GM19395 (cell line): ENCODE measurements at regions not wholly inside any gene's neighbourhood (a gene's known extent, or its start where the extent isn't known, plus 50 kb on each side); places are given as distances from the start of the nearest gene placed in this dataset.
"Not testable (repeated sequence)": the region's sequence is repeated elsewhere in the genome, so short reads cannot be mapped to it uniquely, and the experiment has no call there.

Experiments used
- ATAC-seq: cut with Tn5 transposase; IDR thresholded peaks from one replicate; pipeline ENCODE4 v1.9.1; 2021; ENCODE audit warnings: mild to moderate bottlenecking, moderate library complexity; ENCODE audit not compliant: unreplicated experiment

GRCh38 chrX:55142206-55142918 lies 53.5 kb downstream of the PAGE2 start:
- no peak for ATAC-seq

GRCh38 chrX:55142919-55143310 lies 54.1 kb downstream of the PAGE2 start:
- ATAC-seq, result no peak

GRCh38 chrX:55143621-55144020 lies 54.8 kb downstream of the PAGE2 start:
- no peak for ATAC-seq

- no peak for ATAC-seq
Measured at GRCh38 chrX:55144697-55145096, 55.9 kb downstream of the PAGE2 start.

- ATAC-seq, result no peak
Measured at GRCh38 chrX:55149242-55149641, 60.4 kb downstream of the PAGE2 start.

GRCh38 chrX:55151199-55151598 lies 62.4 kb downstream of the PAGE2 start:
- no peak for ATAC-seq

- no peak for ATAC-seq
Measured at GRCh38 chrX:55159551-55159950, 60.6 kb upstream of the PAGE5 start.

GRCh38 chrX:55160685-55161552 lies 59.2 kb upstream of the PAGE5 start:
- ATAC-seq, result peak; percentile 90

GRCh38 chrX:55161581-55161980 lies 58.6 kb upstream of the PAGE5 start:
- ATAC-seq, result no peak

GRCh38 chrX:55163171-55163570 lies 57.0 kb upstream of the PAGE5 start:
- ATAC-seq, result no peak

GRCh38 chrX:55165026-55165425 lies 55.1 kb upstream of the PAGE5 start:
- not testable (repeated sequence) for ATAC-seq

GRCh38 chrX:55167124-55167803 lies 52.9 kb upstream of the PAGE5 start:
- no peak for ATAC-seq

- ATAC-seq, result no peak
Measured at GRCh38 chrX:55167901-55168300, 52.2 kb upstream of the PAGE5 start.

- no peak for ATAC-seq
Measured at GRCh38 chrX:55169782-55170181, 50.4 kb upstream of the PAGE5 start.
